ENCODE measurements at regions not wholly inside any gene's neighbourhood (a gene's known extent, or its start where the extent isn't known, plus 50 kb on each side); places are given as distances from the start of the nearest gene placed in this dataset.

DNA sequence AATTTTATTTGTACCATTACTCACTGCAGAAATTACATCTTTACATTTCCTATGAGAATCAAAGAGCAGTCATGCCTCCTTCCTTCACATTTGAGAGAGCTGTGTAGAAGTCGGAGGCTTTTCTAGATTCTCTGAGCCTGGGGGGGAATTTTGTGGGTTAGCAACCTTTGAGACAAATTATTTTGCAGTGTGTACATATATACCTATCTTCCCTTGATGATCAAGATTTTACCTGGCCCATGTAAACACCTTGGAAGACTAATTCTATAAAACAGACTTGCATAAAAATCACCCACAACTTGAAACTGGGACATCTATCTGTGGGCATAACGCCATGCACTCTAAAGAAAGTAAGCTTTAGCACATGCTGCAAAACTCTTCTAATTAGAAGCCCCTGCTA, 491.5 kb upstream of the MDFIC2 start (continued):
- no peak for TF ChIP-seq CBX2 (IDR thresholded peaks at IDR 0.05; ENCODE audit: insufficient read depth, low read length, poor library complexity, severe bottlenecking)
- TF ChIP-seq, protein P1, sequence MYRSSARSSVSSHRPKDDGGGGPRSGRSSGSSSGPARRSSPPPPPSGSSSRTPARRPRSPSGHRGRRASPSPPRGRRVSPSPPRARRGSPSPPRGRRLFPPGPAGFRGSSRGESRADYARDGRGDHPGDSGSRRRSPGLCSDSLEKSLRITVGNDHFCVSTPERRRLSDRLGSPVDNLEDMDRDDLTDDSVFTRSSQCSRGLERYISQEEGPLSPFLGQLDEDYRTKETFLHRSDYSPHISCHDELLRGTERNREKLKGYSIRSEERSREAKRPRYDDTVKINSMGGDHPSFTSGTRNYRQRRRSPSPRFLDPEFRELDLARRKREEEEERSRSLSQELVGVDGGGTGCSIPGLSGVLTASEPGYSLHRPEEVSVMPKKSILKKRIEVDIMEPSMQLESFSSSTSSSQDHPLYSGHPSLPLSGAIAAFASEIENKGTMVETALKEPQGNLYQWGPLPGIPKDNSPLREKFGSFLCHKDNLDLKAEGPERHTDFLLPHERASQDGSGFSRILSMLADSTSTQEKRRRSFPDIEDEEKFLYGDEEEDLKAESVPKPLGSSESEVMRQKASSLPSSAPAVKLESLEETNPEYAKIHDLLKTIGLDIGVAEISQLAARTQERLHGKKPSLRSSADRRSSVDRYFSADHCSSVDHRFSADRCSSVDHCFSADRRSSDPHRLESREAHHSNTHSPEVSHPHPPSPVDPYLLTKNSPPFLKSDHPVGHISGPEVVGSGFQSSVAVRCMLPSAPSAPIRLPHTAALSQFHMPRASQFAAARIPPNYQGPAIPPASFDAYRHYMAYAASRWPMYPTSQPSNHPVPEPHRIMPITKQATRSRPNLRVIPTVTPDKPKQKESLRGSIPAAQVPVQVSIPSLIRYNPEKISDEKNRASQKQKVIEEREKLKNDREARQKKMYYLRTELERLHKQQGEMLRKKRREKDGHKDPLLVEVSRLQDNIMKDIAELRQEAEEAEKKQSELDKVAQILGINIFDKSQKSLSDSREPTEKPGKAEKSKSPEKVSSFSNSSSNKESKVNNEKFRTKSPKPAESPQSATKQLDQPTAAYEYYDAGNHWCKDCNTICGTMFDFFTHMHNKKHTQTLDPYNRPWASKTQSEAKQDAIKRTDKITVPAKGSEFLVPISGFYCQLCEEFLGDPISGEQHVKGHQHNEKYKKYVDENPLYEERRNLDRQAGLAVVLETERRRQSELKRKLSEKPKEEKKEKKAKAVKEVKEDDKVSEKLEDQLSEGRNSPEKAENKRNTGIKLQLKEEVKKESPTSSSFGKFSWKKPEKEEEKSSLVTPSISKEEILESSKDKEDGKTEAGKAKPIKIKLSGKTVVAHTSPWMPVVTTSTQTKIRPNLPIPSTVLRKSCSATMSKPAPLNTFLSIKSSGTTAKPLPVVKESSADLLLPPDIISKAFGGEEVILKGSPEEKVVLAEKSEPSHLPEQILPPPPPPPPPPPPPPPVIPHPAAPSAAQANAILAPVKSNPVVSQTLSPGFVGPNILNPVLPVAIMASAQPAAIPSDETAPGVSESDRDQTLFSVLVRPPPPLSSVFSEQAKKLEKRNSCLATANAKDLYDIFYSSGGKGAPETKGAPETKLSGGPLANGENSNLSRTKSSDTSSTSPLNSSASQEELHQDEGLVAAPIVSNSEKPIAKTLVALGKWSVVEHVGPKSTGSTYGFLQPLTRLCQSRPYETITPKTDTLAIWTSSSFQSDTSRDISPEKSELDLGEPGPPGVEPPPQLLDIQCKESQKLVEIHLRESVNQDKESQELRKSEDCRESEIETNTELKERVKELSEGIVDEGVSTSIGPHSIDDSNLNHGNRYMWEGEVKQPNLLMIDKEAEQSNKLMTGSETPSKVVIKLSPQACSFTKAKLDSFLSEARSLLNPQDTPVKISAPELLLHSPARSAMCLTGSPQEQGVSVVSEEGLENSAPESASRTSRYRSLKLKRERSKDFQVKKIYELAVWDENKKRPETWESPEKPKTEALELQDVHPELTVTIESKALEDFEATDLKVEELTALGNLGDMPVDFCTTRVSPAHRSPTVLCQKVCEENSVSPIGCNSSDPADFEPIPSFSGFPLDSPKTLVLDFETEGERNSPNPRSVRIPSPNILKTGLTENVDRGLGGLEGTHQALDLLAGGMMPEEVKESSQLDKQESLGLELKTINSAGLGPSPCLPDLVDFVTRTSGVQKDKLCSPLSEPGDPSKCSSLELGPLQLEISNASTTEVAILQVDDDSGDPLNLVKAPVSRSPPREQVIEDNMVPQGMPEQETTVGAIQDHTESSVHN (IDR thresholded peaks at IDR 0.05; ENCODE audit: borderline replicate concordance in 1 of 2, low read depth in 1 of 2) = no peak
- TF ChIP-seq, protein P2, sequence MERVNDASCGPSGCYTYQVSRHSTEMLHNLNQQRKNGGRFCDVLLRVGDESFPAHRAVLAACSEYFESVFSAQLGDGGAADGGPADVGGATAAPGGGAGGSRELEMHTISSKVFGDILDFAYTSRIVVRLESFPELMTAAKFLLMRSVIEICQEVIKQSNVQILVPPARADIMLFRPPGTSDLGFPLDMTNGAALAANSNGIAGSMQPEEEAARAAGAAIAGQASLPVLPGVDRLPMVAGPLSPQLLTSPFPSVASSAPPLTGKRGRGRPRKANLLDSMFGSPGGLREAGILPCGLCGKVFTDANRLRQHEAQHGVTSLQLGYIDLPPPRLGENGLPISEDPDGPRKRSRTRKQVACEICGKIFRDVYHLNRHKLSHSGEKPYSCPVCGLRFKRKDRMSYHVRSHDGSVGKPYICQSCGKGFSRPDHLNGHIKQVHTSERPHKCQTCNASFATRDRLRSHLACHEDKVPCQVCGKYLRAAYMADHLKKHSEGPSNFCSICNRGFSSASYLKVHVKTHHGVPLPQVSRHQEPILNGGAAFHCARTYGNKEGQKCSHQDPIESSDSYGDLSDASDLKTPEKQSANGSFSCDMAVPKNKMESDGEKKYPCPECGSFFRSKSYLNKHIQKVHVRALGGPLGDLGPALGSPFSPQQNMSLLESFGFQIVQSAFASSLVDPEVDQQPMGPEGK (CRISPR knock-in tag; IDR thresholded peaks at IDR 0.05; ENCODE audit: borderline replicate concordance) = no peak
- TF ChIP-seq HDAC6 (IDR thresholded peaks at IDR 0.05; ENCODE audit: low read depth, low read length) = no peak
- TF ChIP-seq TAF9B (IDR thresholded peaks at IDR 0.05; ENCODE audit: partially characterized antibody) = no peak
- no peak for TF ChIP-seq PHB2 (IDR thresholded peaks at IDR 0.05; ENCODE audit: low read depth)
- TF ChIP-seq PHB (CRISPR knock-in tag; IDR thresholded peaks at IDR 0.05) = no peak
- TF ChIP-seq ZNF354B (CRISPR knock-in tag; IDR thresholded peaks at IDR 0.05) = no peak
- TF ChIP-seq MECOM (CRISPR knock-in tag; IDR thresholded peaks at IDR 0.05) = no peak
- TF ChIP-seq SNIP1 (IDR thresholded peaks at IDR 0.05; ENCODE audit: low read depth) = no peak
- TF ChIP-seq HDAC8 (tag; IDR thresholded peaks at IDR 0.05) = no peak
- TF ChIP-seq ZNF263 (CRISPR knock-in tag; IDR thresholded peaks at IDR 0.05; ENCODE audit: borderline replicate concordance) = no peak
- no peak for TF ChIP-seq ZNF668 (CRISPR knock-in tag; IDR thresholded peaks at IDR 0.05)
- TF ChIP-seq ZNF408 (CRISPR knock-in tag; IDR thresholded peaks at IDR 0.05; ENCODE audit: low read depth) = no peak
- TF ChIP-seq TRIM24 (IDR thresholded peaks at IDR 0.05) = no peak
